ENCODE measurements at regions not wholly inside any gene's neighbourhood (a gene's known extent, or its start where the extent isn't known, plus 50 kb on each side); places are given as distances from the start of the nearest gene placed in this dataset.
"Not testable (repeated sequence)": the region's sequence is repeated elsewhere in the genome, so short reads cannot be mapped to it uniquely, and the experiment has no call there.

- no peak for DNase-seq (ENCODE audit: low read depth)
- TF ChIP-seq CTCF (conservative IDR thresholded peaks at IDR 0.05; ENCODE audit: low read depth, low read length): no peak
Measured at GRCh38 chr1:83043244-83043643, 955.7 kb downstream of the TTLL7 start.

DNA sequence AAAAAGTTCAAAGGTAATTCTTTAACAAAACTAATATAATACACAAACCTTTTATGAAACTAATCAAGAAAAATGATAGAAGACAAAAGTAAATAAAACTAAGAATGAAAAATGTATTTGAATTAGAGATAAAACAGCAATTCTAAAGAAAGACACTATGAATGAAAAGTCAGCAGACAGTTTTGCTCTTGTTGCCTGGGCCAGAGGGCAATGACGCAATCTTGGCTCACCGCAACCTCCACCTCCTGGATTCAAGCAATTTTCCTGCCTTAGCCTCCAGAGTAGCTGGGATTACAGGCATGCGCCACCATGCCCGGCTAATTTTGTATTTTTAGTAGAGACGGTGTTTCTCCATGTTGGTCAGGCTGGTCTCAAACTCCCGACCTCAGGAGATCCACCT lies 959.8 kb downstream of the TTLL7 start:
- H3K4me3 ChIP-seq (ENCODE audit: low read depth, low read length): not testable (repeated sequence)

More at GRCh38 chr1:83043244-83043643, 955.7 kb downstream of the TTLL7 start:
- H3K4me3 ChIP-seq (ENCODE audit: low read depth, low read length): no peak overlapping the region

DNA sequence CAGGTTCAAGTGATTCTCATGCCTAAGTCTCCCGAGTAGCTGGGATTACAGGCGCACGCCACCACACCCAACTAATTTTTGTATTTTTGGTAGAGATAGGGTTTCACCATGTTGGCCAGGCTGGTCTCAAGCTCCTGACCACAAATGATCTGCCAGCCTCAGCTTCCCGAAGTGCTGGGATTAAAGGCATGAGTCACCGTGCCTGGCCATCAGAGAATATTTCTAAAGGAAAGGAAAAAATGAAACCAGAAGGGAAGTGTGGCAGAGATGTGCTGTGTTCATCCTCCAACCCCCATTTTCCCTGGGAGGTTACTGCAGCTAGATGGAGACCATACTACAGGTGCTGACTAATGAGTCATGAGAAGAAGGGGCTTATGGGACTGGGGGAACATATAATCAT lies 964.1 kb downstream of the TTLL7 start:
- no peak for TF ChIP-seq CTCF (conservative IDR thresholded peaks at IDR 0.05; ENCODE audit: low read depth, low read length)
- no peak overlapping the region for H3K4me3 ChIP-seq (ENCODE audit: low read depth, low read length)
- DNase-seq (ENCODE audit: low read depth): no peak

More for the DNA sequence above, 959.8 kb downstream of the TTLL7 start:
- DNase-seq (ENCODE audit: low read depth): not testable (repeated sequence)

DNA sequence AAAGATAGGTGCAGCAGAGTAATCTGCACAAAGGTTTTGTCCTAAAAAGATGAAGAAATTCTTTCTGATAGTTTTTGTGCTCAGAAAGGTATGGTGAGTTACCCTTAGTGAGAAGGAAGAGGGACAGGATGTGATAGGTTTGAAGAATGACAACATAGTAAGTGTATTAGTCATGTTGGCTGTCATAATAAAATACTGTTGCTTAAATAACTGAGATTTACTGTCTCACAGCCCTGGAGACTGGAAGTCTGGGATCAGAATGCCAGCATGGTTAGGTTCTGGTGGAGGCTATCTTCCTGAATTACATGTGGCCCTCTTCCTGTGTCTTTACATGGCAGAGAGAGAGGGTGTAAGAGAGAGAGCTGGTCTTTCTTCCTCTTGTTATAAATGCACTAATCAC lies 965.2 kb downstream of the TTLL7 start:
- no peak for TF ChIP-seq CTCF (conservative IDR thresholded peaks at IDR 0.05; ENCODE audit: low read depth, low read length)
- H3K4me3 ChIP-seq (ENCODE audit: low read depth, low read length): no peak overlapping the region
- DNase-seq (ENCODE audit: low read depth): peak; percentile 32

DNA sequence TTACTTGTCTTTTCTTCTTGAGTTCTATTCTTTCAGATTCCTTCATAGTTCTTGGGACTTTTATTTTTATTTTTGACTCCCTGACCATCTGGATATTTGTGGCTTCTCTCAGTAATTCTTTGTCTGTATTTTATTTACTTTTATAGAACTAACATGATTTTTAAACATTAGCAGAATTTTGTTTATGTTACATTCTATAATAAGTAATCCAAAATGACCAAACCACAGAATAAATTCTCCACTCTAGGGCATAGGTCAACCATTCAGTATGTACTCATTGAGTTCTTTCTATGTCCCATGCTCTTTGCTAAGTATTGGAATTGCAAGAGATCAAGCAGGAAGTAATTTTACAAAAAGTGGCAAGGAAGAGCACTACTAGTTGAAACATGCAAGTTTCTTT lies 969.0 kb downstream of the TTLL7 start:
- H3K4me3 ChIP-seq (ENCODE audit: low read depth, low read length): no peak overlapping the region
- peak; percentile 74 for DNase-seq (ENCODE audit: low read depth)
- TF ChIP-seq CTCF (conservative IDR thresholded peaks at IDR 0.05; ENCODE audit: low read depth, low read length): no peak

GRCh38 chr1:83029050-83029449 lies 969.9 kb downstream of the TTLL7 start:
- TF ChIP-seq CTCF (conservative IDR thresholded peaks at IDR 0.05; ENCODE audit: low read depth, low read length): no peak
- H3K4me3 ChIP-seq (ENCODE audit: low read depth, low read length): no peak overlapping the region
- DNase-seq (ENCODE audit: low read depth): no peak

DNA sequence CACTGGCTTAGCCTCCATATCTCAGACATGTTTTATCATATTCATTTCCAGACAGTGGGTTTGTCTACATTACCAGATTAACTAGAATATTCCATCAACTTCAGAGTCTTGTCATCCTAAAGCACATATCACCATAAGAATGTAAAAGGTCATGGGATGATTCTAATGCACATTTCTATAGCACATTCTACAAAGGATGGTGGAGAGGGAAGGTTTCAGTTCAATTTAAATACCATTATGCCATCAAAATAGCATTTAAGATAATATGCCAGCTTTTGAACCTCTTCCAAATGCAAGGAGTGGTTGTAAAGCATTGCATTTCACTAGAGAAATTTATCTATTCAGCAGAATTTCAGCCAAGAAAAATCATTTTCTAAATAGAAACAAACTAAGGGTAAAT lies 970.5 kb downstream of the TTLL7 start:
- no peak for DNase-seq (ENCODE audit: low read depth)
- TF ChIP-seq CTCF (conservative IDR thresholded peaks at IDR 0.05; ENCODE audit: low read depth, low read length): no peak
- H3K4me3 ChIP-seq (ENCODE audit: low read depth, low read length): no peak overlapping the region

DNA sequence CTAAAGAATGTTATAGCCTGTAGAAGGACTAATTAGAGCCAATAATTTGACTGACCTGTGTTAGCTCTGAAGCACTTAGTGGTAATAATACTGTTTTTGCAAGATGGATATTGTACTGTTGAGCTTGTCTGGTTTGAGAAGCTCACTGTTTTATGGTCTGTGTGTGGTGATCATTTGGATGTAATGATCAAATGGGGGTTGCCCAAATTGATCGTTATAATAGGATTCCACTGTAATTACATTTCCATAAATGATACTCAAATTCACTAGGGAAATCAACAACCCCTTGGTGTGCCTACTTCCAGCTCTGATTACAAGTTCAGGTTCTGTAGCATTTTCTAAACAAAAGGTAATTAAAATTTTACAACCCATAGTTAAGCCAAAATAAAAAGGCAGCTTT lies 971.4 kb downstream of the TTLL7 start:
- no peak for DNase-seq (ENCODE audit: low read depth)
- TF ChIP-seq CTCF (conservative IDR thresholded peaks at IDR 0.05; ENCODE audit: low read depth, low read length): no peak
- no peak overlapping the region for H3K4me3 ChIP-seq (ENCODE audit: low read depth, low read length)
